NOMO-1 treated with dmso at 0.1 percent for 144 hours (cell line): ENCODE measurements at regions not wholly inside any gene's neighbourhood (a gene's known extent, or its start where the extent isn't known, plus 50 kb on each side); places are given as distances from the start of the nearest gene placed in this dataset.
"Not testable (repeated sequence)": the region's sequence is repeated elsewhere in the genome, so short reads cannot be mapped to it uniquely, and the experiment has no call there.

Experiments
- DNase-seq: peaks from one replicate; lab custom pipeline; 2025; ENCODE audit not compliant: unreplicated experiment; lab: John Stamatoyannopoulos, UW

- no peak for DNase-seq
Measured at GRCh38 chr13:69108486-69108885, 999.1 kb upstream of the ATXN8OS start.

DNA sequence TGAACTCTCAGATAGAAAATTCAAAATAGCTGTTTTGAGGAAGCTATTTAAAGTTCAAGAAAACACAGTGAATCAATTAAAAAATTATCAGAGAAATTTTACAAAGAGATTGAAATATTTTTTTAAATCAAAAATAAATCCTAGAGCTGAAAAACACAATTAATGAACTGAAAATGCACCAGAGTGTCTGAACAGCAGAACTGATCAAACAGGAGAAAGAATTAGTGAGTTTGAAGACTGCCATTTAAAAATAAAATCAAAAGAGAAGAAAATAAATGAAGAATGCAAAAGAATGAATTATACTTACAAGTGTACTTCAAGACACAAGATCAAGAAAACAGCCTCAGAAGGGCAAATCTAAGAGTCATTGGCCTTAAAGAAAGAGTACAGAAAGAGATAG lies 1000.2 kb upstream of the ATXN8OS start:
- no peak for DNase-seq

GRCh38 chr13:69101841-69102240 lies 1005.8 kb upstream of the ATXN8OS start:
- DNase-seq = no peak

GRCh38 chr13:69094485-69094884 lies 1013.1 kb upstream of the ATXN8OS start:
- DNase-seq = no peak

DNA sequence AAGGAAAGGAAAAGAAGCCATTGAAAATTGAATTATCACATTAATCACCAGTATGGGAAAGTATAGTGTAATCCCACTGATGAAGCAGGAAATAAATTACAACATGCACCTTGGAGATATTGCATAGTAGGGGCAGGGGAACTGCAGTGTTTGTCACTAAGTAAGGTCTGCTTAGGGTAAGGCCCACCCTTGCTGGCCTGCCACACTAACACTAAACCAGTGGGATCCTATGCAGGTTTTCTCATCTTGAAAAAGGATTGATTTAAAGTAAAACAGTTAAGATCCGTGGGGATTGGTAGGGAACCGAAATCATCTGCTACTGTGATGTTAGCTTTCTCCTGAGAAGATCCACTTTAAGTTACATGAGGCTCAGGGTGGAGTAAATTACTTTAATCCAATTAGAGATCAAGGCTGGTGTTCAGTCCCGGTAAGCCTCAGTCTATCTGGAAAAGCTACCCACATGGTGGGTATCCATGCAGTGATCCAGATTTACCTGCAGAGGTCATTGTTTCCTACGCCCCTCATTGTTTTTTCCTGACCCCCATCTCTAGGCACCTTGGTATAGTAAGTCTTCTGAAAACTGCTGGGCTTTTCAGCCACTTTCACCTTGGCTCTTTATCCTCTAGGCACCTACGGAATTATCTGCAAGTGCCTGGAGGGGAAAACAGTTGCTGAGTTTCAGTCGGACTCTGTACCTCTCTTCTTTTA lies 1014.9 kb upstream of the ATXN8OS start:
- no peak for DNase-seq

DNA sequence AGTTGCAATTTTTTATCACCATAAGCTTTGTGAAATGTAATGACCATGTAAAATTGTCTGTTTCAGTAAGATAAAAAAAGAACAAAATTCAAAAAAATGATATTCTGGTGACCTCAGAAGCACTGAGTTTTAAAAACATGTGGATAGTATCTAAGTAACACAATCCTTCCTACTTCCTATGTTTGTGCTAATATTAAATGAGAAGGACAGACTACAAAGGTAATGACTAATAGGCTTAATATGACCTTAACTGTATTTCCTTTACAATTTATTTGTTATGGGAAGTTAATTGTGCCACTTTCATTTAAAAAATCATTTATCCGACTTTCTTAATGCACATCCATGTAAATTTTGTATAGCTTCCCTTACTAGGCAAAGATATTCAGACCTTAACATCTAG lies 1030.4 kb upstream of the ATXN8OS start:
- no peak for DNase-seq

- DNase-seq = no peak
Measured at GRCh38 chr13:69069554-69070133, 1038.0 kb upstream of the ATXN8OS start.

DNA sequence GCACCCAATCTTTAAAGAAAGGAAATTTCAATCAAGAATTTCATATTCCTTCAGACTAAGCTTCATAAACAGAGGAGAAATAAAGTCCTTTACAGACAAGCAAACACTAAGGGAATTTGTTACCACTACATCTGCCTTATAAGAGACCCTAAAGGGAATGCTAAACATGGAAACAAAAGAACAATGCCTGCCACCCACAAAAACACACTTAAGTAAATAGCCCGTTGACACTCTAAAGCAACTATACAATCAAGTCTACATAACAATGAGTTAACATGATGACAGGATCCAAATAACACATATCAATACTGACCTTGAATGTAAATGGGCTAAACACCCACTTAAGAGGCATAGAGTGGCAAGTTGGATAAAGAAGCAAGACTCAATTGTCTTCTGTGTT lies 1056.9 kb upstream of the ATXN8OS start:
- DNase-seq = no peak

DNA sequence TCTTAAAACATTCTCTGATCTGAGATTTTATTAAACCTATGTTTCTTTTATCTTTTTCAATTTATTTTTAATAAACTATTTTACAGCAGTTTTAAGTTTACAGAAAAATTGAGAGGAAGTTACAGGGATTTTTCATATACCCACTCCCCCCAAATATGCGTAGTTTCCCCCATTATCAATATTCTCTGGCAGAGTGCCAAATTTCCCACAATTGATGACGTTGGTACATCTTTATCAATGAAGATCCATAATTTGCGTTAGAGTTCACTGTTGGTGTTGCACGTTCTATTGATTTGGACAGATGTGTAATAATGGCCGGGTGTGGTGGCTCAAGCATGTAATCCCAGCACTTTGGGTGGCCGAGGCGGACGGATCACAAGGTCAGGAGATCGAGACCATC lies 1063.0 kb upstream of the ATXN8OS start:
- no peak for DNase-seq

- DNase-seq = no peak
Measured at GRCh38 chr13:69040898-69041297, 1066.7 kb upstream of the ATXN8OS start.

DNA sequence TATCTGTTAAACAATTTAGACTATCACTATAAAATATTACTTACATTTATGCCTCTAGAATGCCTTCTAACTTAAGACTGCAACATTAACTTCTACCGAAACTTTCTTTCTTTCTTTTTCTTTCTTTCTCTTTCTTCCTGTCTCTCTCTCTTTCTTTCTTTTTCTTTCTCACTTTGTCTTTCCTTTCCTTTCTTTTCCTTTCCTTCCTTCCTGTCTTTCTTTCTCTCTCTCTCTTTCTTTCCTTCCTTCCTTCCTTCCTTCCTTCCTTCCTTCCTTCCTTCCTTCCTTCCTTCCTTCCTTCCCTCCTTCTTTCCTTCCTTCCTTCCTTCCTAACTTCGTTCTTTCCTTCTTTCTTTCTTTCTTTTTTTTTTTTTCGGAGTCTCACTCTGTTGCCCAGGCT lies 1071.9 kb upstream of the ATXN8OS start:
- no peak for DNase-seq

DNA sequence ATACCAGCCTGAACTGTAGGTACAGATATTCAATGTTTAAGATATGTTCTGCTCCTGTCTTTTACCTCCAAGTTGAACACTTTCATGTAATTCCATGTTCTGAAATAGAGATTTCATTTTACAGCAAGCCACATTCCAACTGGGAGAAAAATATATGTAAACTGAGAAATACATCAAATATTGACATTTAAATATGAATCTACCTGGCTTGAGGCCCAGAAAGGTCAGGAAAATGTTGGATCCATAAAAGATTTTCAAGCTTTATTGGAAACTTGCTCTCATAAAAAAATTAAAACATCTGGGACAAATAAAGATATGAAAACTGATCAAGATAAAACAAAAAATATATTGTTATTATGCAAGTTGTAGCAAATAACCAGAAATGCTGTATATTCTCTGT lies 1078.7 kb upstream of the ATXN8OS start:
- DNase-seq = no peak

DNA sequence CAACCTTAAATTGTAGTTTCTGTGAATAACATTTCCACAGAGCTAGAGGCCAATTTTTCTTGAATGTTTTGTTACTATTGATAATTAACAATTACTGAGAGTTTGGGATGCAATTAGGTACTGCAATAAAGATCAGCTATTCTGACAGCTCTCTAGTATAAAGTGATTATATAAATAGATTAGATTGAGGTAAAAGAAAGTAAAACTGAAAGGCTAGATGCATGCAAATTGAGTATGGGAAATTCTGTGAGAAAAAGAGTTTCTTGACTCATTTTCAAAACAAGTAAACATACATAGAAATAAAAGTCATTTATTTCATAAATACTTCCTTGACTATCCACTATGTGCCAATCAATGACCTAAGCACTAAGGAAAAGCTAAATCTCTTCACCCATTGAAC lies 1087.5 kb upstream of the ATXN8OS start:
- no peak for DNase-seq

- not testable (repeated sequence) for DNase-seq
Measured at GRCh38 chr13:69018173-69018572, 1089.5 kb upstream of the ATXN8OS start.

DNA sequence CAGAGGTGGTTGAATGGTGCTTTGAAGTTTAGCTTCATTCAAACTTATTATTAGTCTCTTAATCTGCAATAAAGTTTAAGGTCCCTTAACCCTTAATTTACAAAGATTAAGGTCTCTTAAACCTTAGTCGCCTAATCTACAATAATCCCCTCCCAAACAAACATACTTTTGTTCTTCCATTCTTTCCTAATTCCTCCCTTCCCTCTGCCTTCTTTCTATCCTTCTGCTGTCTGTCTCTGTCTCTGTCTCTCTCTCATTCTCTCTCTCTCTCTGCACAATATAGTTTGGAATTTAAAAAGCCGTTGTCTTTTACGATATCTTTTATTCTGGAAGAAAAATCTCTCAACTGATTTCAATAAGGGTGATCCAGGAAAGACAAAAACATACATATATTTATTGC lies 1096.8 kb upstream of the ATXN8OS start:
- no peak for DNase-seq

DNA sequence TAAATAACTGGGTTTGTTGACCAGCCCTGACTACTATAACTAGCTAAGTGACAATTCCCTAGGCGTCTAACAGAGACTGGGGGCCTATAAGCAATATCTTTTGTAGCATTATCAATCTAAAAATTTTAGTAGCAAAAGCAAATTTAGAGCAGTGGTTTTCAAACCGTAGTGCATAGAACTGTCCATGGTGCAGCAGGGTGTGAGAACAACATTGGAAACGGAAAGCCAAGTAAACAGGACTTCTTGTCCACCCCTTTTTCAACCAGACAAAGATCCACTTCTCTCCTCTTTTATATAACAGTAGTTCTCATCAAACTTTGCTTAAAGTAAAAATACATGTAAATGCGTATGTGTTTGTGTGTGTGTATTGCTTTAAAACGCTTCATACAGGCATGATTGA lies 1099.1 kb upstream of the ATXN8OS start:
- no peak for DNase-seq

DNA sequence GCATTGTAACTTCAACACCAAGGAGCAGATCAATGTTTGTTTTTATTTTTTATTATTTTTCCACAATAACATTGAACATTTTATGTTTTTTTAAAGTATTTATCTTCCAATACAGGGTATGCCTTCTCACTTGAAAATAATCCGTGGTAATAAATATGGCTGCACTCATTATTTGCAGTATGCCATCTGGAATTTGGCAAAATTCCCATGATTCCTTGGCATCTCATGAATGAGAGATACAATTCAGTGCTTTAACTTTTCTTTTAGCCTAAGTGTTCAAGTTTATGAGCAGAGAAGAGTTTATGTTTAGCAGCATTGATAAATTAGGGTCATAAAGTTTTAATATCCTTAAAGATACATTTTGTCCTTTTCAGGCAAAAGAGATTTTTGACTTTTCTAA lies 1109.6 kb upstream of the ATXN8OS start:
- DNase-seq = no peak

- no peak for DNase-seq
Measured at GRCh38 chr13:68996668-68997025, 1111.0 kb upstream of the ATXN8OS start.

DNA sequence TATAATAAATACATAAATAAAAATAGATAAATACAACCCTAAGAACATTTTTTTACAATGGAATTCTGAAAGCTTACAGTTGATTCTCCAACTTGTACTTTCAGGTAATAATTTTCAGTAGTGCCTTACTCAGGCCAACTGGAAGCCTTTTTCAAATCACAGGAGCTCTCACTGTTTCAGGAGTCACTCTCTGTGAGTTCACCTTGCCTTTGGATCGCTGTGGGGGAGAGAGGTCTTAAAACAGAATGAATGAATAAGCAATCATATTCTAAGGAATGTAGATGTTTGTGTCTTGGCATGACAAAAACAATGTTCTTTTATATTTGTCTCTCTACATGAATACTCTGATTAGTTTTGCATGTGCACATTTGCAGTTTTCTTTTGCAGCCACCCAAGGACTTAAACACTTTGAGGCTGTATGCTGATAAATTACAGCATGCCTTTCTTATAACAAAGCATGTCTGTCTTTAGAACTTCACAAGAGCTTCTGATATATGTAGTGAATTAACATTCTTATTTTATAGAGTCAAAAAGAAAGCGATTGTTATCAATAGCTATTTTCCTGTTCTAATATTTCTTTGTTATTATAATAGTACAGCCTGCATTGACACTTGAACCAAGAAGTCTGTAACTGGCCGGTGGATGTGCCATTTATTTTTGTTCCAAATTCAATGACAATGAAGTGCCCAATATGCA lies 1111.5 kb upstream of the ATXN8OS start:
- DNase-seq = no peak

DNA sequence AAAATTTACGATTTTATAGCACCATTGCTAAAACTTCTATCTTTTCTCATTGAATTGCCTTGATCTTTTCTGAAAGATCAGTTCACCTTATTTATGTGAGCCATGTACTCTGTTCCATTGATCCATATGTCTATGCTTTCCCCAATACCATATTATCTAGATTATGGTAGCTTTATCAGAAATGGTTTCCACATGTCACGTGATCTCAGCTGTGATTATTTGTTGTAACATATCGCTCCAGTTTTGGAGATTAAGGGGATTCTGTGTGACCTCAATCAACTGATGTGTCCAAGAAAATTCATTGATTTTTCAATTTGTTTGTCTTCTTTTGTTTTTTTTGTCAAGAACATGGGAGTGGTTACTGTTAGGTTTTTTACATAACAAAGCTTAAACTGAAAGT lies 1114.5 kb upstream of the ATXN8OS start:
- no peak for DNase-seq

DNA sequence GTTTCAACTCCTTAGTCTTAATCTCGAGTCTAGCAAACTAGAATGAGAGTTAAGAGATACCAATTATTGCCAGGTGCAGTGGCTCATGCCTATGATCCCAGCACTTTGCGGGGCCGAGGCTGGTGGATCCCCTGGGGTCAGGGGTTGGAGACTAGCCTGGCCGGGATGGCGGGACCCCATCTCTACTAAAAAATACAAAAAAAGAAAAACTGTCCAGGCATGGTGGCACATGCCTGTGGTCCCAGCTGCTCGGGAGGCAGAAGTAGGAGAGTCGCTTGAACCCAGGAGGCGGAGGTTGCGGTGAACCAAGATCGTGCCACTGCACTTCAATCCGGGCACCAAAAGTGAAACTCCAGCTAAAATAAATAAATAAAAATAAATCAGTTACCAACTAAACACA lies 1119.5 kb upstream of the ATXN8OS start:
- no peak for DNase-seq

DNA sequence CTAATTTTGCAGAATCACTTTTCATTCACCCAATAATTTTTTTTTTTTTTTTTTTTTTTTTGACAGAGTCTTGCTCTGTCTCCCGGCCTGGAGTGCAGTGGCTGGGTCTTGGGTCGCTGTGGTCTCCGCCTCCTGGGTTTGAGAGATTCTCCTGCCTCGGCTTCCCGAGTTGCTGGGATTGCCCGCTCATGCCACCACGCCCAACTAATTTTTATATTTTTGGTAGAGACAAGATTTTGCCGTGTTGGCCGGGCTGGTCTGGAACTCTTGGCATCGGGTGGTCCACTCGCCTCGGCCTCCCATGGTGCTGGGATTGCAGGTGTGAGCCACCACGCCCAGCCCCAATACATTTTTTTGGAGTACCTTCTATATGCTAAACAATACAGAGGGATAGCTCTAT lies 1120.0 kb upstream of the ATXN8OS start:
- DNase-seq = no peak
